SK-N-SH treated with all-trans-retinoic acid at 6 μM for 48 hours (cell line): ENCODE measurements at regions not wholly inside any gene's neighbourhood (a gene's known extent, or its start where the extent isn't known, plus 50 kb on each side); places are given as distances from the start of the nearest gene placed in this dataset.

Source experiments
- ATAC-seq: fragments of 200-7000 bp; cut with Tn5 transposase; 3 replicates; pipeline ENCODE4 v1.9.1; 2020; ENCODE audit warnings: mild to moderate bottlenecking, moderate library complexity
- ARNTL ChIP-seq: fragments of 450-650 bp; formaldehyde crosslinking; IDR thresholded peaks from 2 replicates; pipeline ENCODE4 v1.5.0; 2020; ENCODE audit warnings: low read depth, mild to moderate bottlenecking, moderate library complexity, borderline replicate concordance
- BACH2 ChIP-seq: fragments of 250-450 bp; sonication (Bioruptor Pico); IDR thresholded peaks from 2 replicates; pipeline ENCODE4 v1.9.0; 2021; ENCODE audit warnings: mild to moderate bottlenecking, borderline replicate concordance
- CSDC2 ChIP-seq: fragments of 250-450 bp; sonication (Bioruptor Pico); IDR thresholded peaks from 2 replicates; pipeline ENCODE4 v1.5.0; 2020; ENCODE audit warnings: mild to moderate bottlenecking, moderate library complexity
- ESRRG ChIP-seq: fragments of 250-450 bp; sonication (Bioruptor Pico); IDR thresholded peaks from 2 replicates; pipeline ENCODE4 v1.6.1; 2021; ENCODE audit warnings: mild to moderate bottlenecking
- ISL1 ChIP-seq: fragments of 250-450 bp; sonication (Bioruptor Pico); IDR thresholded peaks from 2 replicates; pipeline ENCODE4 v2.1.2; 2022; ENCODE audit warnings: mild to moderate bottlenecking, moderate library complexity
- OSR1 ChIP-seq: fragments of 250-450 bp; sonication (Bioruptor Pico); IDR thresholded peaks from 2 replicates; pipeline ENCODE4 v1.8.0; 2022; ENCODE audit warnings: moderate library complexity, mild to moderate bottlenecking, inconsistent platforms
- POU6F1 ChIP-seq: fragments of 250-450 bp; sonication (Bioruptor Pico); IDR thresholded peaks from 2 replicates; pipeline ENCODE4 v1.8.0; 2021; ENCODE audit warnings: low read depth, mild to moderate bottlenecking, moderate library complexity, borderline replicate concordance
- RARB ChIP-seq: fragments of 250-450 bp; sonication (Bioruptor Pico); IDR thresholded peaks from 2 replicates; pipeline ENCODE4 v1.8.0; 2021; ENCODE audit warnings: mild to moderate bottlenecking, moderate library complexity
- SNAI2 ChIP-seq: fragments of 250-450 bp; sonication (Bioruptor Pico); IDR thresholded peaks from 2 replicates; pipeline ENCODE4 v1.5.0; 2020; ENCODE audit warnings: mild to moderate bottlenecking, moderate library complexity
- TCF4 ChIP-seq: fragments of 250-450 bp; sonication (Bioruptor Pico); IDR thresholded peaks from 2 replicates; pipeline ENCODE4 v1.8.0; 2021; ENCODE audit warnings: mild to moderate bottlenecking, moderate library complexity, borderline replicate concordance
- TOX ChIP-seq: fragments of 250-450 bp; sonication (Bioruptor Pico); IDR thresholded peaks from 2 replicates; pipeline ENCODE4 v1.8.0; 2021; ENCODE audit warnings: mild to moderate bottlenecking, moderate library complexity, borderline replicate concordance
- ZC3H10 ChIP-seq: fragments of 250-450 bp; sonication (Bioruptor Pico); IDR thresholded peaks from 2 replicates; pipeline ENCODE4 v1.5.1; 2021; ENCODE audit warnings: mild to moderate bottlenecking, moderate library complexity
- ZFP3 ChIP-seq: fragments of 250-450 bp; sonication (Bioruptor Pico); IDR thresholded peaks from 2 replicates; pipeline ENCODE4 v1.5.0; 2020; ENCODE audit warnings: mild to moderate bottlenecking, moderate library complexity
- ZNF565 ChIP-seq: fragments of 450-650 bp; formaldehyde crosslinking; conservative IDR thresholded peaks from 2 replicates; pipeline ENCODE4 v1.5.0; 2020; ENCODE audit warnings: low read depth, mild to moderate bottlenecking, moderate library complexity
- ZNF70 ChIP-seq: fragments of 450-650 bp; formaldehyde crosslinking; IDR thresholded peaks from 2 replicates; pipeline ENCODE4 v1.5.0; 2020; ENCODE audit warnings: mild to moderate bottlenecking, moderate library complexity
- ZNF8 ChIP-seq: fragments of 450-650 bp; formaldehyde crosslinking; IDR thresholded peaks from 2 replicates; pipeline ENCODE4 v1.5.0; 2020; ENCODE audit warnings: mild to moderate bottlenecking, moderate library complexity
- TF ChIP-seq, protein P1 (sequence below): fragments of 250-450 bp; sonication (Bioruptor Pico); IDR thresholded peaks from 2 replicates; pipeline ENCODE4 v1.8.0; 2020; ENCODE audit warnings: mild to moderate bottlenecking, moderate library complexity, borderline replicate concordance
- TF ChIP-seq, protein P2 (sequence below): fragments of 250-450 bp; sonication (Bioruptor Pico); IDR thresholded peaks from 2 replicates; pipeline ENCODE4 v1.5.1; 2021; ENCODE audit warnings: mild to moderate bottlenecking, moderate library complexity

GRCh38 chr4:162871990-162872389 is 294.7 kb downstream of the NAF1 start:
- ATAC-seq = no peak
- TF ChIP-seq POU6F1 (CRISPR knock-in tag) = no peak
- TF ChIP-seq, protein P1, sequence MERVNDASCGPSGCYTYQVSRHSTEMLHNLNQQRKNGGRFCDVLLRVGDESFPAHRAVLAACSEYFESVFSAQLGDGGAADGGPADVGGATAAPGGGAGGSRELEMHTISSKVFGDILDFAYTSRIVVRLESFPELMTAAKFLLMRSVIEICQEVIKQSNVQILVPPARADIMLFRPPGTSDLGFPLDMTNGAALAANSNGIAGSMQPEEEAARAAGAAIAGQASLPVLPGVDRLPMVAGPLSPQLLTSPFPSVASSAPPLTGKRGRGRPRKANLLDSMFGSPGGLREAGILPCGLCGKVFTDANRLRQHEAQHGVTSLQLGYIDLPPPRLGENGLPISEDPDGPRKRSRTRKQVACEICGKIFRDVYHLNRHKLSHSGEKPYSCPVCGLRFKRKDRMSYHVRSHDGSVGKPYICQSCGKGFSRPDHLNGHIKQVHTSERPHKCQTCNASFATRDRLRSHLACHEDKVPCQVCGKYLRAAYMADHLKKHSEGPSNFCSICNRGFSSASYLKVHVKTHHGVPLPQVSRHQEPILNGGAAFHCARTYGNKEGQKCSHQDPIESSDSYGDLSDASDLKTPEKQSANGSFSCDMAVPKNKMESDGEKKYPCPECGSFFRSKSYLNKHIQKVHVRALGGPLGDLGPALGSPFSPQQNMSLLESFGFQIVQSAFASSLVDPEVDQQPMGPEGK = no peak
- TF ChIP-seq ARNTL (CRISPR knock-in tag) = no peak
- TF ChIP-seq ZNF70 (CRISPR knock-in tag) = no peak
- TF ChIP-seq ISL1 (CRISPR knock-in tag) = no peak
- TF ChIP-seq ZC3H10 (CRISPR knock-in tag) = no peak
- no peak for TF ChIP-seq TOX (CRISPR knock-in tag)
- no peak for TF ChIP-seq ZNF565 (CRISPR knock-in tag)
- TF ChIP-seq CSDC2 = no peak
- no peak for TF ChIP-seq BACH2 (CRISPR knock-in tag)
- TF ChIP-seq ZFP3 (CRISPR knock-in tag) = no peak
- TF ChIP-seq OSR1 (CRISPR knock-in tag) = no peak
- TF ChIP-seq, protein P2, sequence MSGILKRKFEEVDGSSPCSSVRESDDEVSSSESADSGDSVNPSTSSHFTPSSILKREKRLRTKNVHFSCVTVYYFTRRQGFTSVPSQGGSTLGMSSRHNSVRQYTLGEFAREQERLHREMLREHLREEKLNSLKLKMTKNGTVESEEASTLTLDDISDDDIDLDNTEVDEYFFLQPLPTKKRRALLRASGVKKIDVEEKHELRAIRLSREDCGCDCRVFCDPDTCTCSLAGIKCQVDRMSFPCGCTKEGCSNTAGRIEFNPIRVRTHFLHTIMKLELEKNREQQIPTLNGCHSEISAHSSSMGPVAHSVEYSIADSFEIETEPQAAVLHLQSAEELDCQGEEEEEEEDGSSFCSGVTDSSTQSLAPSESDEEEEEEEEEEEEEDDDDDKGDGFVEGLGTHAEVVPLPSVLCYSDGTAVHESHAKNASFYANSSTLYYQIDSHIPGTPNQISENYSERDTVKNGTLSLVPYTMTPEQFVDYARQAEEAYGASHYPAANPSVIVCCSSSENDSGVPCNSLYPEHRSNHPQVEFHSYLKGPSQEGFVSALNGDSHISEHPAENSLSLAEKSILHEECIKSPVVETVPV (CRISPR knock-in tag) = no peak
- no peak for TF ChIP-seq RARB

- ATAC-seq = no peak
- TF ChIP-seq, protein P2 (CRISPR knock-in tag) = no peak
- TF ChIP-seq ZNF565 (CRISPR knock-in tag) (no peak), ARNTL (CRISPR knock-in tag) (no peak), SNAI2 (no peak), POU6F1 (CRISPR knock-in tag) (no peak)
- TF ChIP-seq, protein P1 = no peak
Measured at GRCh38 chr4:162869157-162869556, 297.5 kb downstream of the NAF1 start.

DNA sequence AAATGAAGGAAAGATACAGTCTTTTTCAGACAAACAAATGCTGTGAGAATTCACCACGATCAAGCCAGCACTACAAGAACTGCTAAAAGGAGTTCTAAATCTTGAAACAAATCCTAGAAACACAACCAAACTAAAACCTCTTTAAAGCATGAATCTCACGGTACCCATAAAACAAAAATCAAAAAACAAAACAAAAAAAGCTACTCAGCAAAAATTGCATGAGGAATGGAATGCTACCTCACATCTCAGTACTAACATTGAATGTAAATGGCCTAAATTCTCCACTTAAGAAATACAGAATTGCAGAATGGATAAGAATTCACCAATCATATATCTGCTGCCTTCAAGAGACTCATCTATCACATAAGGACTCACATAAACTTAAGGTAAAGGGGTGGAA is 300.1 kb downstream of the NAF1 start:
- no peak for ATAC-seq
- TF ChIP-seq, protein P2 (CRISPR knock-in tag) = no peak
- TF ChIP-seq ZFP3 (CRISPR knock-in tag) (no peak), OSR1 (CRISPR knock-in tag) (no peak)

- no peak for ATAC-seq
- TF ChIP-seq ZNF8 (CRISPR knock-in tag) = no peak
- TF ChIP-seq TCF4 (CRISPR knock-in tag) = no peak
- no peak for TF ChIP-seq ESRRG (CRISPR knock-in tag)
- TF ChIP-seq ZNF565 (CRISPR knock-in tag) = no peak
- TF ChIP-seq ZFP3 (CRISPR knock-in tag) = no peak
- no peak for TF ChIP-seq RARB
- no peak for TF ChIP-seq POU6F1 (CRISPR knock-in tag)
- TF ChIP-seq, protein P1 = no peak
- TF ChIP-seq ZNF70 (CRISPR knock-in tag) = no peak
- TF ChIP-seq BACH2 (CRISPR knock-in tag) = no peak
- TF ChIP-seq SNAI2 = no peak
Measured at GRCh38 chr4:162865102-162865501, 301.6 kb downstream of the NAF1 start.
